Esophagus squamous epithelium (tissue), 5 donors: ENCODE measurements at regions not wholly inside any gene's neighbourhood (a gene's known extent, or its start where the extent isn't known, plus 50 kb on each side); places are given as distances from the start of the nearest gene placed in this dataset.
"Not testable (repeated sequence)": the region's sequence is repeated elsewhere in the genome, so short reads cannot be mapped to it uniquely, and the experiment has no call there.

ENCODE experiments used
- DNase-seq: peaks from one replicate; lab custom pipeline; 2025; lab: John Stamatoyannopoulos, UW
- H3K27ac ChIP-seq, 4 donors: fragments of 200-600 bp; sonication (generic); one replicate each; pipeline ENCODE4 v1.5.1; 2016 to 2019; ENCODE audit warnings: mild to moderate bottlenecking in 1 of 4
- H3K27me3 ChIP-seq, 4 donors: fragments of 200-600 bp; sonication (generic); 1 replicate in 3 of 4; 2 replicates in 1 of 4; pipeline versions ENCODE4 v1.5.1 to v1.6.0; 2017 to 2021; ENCODE audit warnings: antibody characterized with exemption in 1 of 4
- H3K36me3 ChIP-seq, 3 donors: fragments of 200-600 bp; sonication (generic); one replicate each; pipeline ENCODE4 v1.5.1; 2016 to 2019
- H3K4me1 ChIP-seq, 3 donors: fragments of 200-600 bp; sonication (generic); one replicate each; pipeline ENCODE4 v1.5.1; 2017 to 2019
- H3K4me3 ChIP-seq, 4 donors: fragments of 200-600 bp; sonication (generic); 1 replicate in 3 of 4; 2 replicates in 1 of 4; pipeline ENCODE4 v1.5.1; 2016 to 2019; ENCODE audit warnings: mild to moderate bottlenecking in 2 of 4, moderate library complexity in 1 of 4
- H3K9me3 ChIP-seq, 3 donors: fragments of 200-600 bp; sonication (generic); one replicate each; pipeline ENCODE4 v1.5.1; 2016 to 2019
- WGBS, 2 donors: methylation state at CpG; one replicate each; pipeline ENCODE4 v1.1.5; 2018; 5-methylcytosine and 5-hydroxymethylcytosine counted together
- intact Hi-C: fragments of 100-400 bp; cut with DNase I; formaldehyde crosslinking; loops from one replicate; pipeline ENCODE4 v1.15.0; 2022
- donor health status: DM: yes; HTN: yes; CAD: no.

GRCh38 chr16:33713710-33714538 is 254.5 kb downstream of the TP53TG3F start:
- H3K4me1 ChIP-seq, H3K27ac ChIP-seq, H3K36me3 ChIP-seq, intact Hi-C loops, H3K4me3 ChIP-seq, H3K9me3 ChIP-seq, H3K27me3 ChIP-seq, DNase-seq: not testable (repeated sequence)
- WGBS, 2 donors: 87 to 100% methylated on average over 1 to 3 of the region's 6 CpGs

DNA sequence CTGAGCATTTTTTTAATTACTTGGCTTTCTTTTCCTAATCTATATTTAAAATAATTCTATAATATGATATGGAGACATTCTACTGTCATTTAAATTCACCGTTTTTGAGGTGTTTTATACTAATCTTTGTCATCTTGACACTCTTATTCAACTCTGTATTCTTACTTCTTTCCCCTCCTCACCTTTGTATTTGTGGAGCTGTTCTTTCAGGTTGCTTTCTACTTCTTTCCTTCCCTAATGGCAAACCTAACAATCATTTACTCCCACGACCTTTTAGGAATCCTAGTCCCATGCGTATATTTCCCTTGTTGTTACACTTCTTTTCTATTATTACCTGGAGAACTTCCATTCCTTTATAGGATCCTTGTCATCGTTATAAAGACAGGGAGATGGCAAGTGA is 271.8 kb downstream of the TP53TG3F start:
- H3K9me3 ChIP-seq, H3K4me3 ChIP-seq, H3K4me1 ChIP-seq, DNase-seq, H3K27me3 ChIP-seq, H3K36me3 ChIP-seq, H3K27ac ChIP-seq, intact Hi-C loops: not testable (repeated sequence)
- WGBS, 2 donors: 20 to 27% methylated on average over 3 of the region's 4 CpGs

- H3K4me3 ChIP-seq, H3K36me3 ChIP-seq, H3K4me1 ChIP-seq, intact Hi-C loops, DNase-seq, H3K27ac ChIP-seq, H3K9me3 ChIP-seq, H3K27me3 ChIP-seq: not testable (repeated sequence)
- 46 to 53% methylated on average over 2 of the region's 2 CpGs for WGBS, 2 donors
Measured at GRCh38 chr16:33734650-33735049, 275.2 kb downstream of the TP53TG3F start.

- H3K27ac ChIP-seq, H3K27me3 ChIP-seq, H3K36me3 ChIP-seq, H3K4me3 ChIP-seq, H3K9me3 ChIP-seq, DNase-seq, H3K4me1 ChIP-seq, intact Hi-C loops: not testable (repeated sequence)
- WGBS, 2 donors: 59 to 71% methylated on average over 5 to 6 of the region's 35 CpGs
Measured at GRCh38 chr16:33766869-33767765, 307.7 kb downstream of the TP53TG3F start.

DNA sequence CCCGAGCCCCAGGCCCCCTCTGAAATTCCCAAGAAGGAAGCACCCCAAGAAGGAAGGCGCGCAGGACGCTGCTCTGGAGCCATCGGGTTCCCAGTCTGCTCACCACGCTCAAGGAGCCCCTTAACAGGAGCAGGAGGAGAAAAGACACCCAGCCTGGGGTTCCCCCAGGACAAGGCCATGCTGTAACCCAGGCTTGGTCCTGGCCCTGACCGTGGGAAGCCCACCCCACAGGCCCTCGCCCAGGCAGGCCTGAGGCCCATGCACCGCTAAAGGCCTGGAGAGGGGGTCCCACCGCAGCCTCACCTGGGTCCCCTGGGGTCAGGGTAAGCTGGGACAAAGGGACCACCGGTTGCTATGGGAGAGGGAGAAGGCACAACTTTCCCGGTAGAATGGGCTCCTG is 309.3 kb downstream of the TP53TG3F start:
- H3K27ac ChIP-seq, H3K9me3 ChIP-seq, H3K4me3 ChIP-seq, DNase-seq, H3K4me1 ChIP-seq, H3K27me3 ChIP-seq, intact Hi-C loops, H3K36me3 ChIP-seq: not testable (repeated sequence)
- 92% methylated on average over 6 of the region's 12 CpGs; no CpG with 5 or more reads in 1 of the 2 donors for WGBS, 2 donors

- H3K9me3 ChIP-seq, DNase-seq, H3K4me1 ChIP-seq, H3K36me3 ChIP-seq, H3K4me3 ChIP-seq, intact Hi-C loops, H3K27ac ChIP-seq, H3K27me3 ChIP-seq: not testable (repeated sequence)
- no CpG with 5 or more reads among the region's 25 CpGs for WGBS, 2 donors
Measured at GRCh38 chr16:33769180-33769846, 309.9 kb downstream of the TP53TG3F start.

DNA sequence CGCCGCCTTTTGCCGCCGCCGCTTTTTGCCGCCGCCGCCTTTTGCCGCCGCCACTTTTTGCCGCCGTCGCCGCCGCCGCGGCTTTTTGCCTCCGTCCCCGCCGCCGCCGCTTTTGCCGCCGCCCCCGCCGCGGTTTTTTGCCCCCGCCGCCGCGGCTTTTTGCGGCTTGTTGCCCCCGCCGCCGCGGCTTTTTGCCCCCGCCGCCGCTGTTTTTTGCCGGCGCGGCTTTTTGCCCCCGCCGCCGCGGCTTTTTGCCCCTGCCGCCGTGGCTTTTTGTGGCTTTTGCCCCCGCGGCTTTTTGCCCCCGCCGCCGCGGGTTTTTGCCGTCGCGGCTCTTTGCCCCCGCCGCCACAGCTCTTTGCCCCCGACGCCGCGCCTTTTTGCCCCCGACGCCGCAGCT is 311.1 kb downstream of the TP53TG3F start:
- intact Hi-C loops, DNase-seq, H3K36me3 ChIP-seq, H3K4me3 ChIP-seq, H3K4me1 ChIP-seq, H3K27ac ChIP-seq, H3K9me3 ChIP-seq, H3K27me3 ChIP-seq: not testable (repeated sequence)
- WGBS, 2 donors: 80 to 81% methylated on average over 14 to 32 of the region's 66 CpGs

DNA sequence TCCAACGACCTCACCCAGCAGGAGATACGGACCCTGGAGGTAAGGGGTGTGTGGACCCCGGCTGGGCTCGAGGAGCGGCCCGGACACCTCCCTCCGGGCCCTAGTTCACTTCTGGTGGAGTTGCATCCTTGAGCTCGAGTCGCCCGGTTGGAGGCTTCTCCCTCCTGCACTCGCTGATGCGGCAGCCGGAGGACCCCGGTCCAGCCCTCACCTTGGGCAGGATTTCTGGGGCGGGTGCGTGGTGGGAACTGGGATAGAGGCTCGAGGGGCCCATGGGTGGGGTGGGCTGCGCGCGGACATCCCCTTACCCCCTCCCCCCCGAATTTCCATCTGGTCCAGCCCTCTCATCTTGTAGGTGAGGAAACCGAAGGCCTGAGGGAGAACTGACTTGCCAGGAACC is 311.8 kb downstream of the TP53TG3F start:
- intact Hi-C loops, H3K4me1 ChIP-seq, H3K27ac ChIP-seq, DNase-seq, H3K36me3 ChIP-seq, H3K9me3 ChIP-seq, H3K4me3 ChIP-seq, H3K27me3 ChIP-seq: not testable (repeated sequence)
- WGBS, 2 donors: no CpG with 5 or more reads among the region's 22 CpGs

GRCh38 chr16:33773966-33774365 is 314.6 kb downstream of the TP53TG3F start:
- H3K4me1 ChIP-seq, intact Hi-C loops, DNase-seq, H3K4me3 ChIP-seq, H3K36me3 ChIP-seq, H3K27me3 ChIP-seq, H3K27ac ChIP-seq, H3K9me3 ChIP-seq: not testable (repeated sequence)
- 69 to 71% methylated on average over 1 to 2 of the region's 2 CpGs for WGBS, 2 donors

- H3K4me3 ChIP-seq, intact Hi-C loops, H3K4me1 ChIP-seq, H3K27me3 ChIP-seq, H3K36me3 ChIP-seq, DNase-seq, H3K9me3 ChIP-seq, H3K27ac ChIP-seq: not testable (repeated sequence)
- 73 to 91% methylated on average over 1 of the region's 1 CpG for WGBS, 2 donors
Measured at GRCh38 chr16:33774724-33775123, 315.3 kb downstream of the TP53TG3F start.

DNA sequence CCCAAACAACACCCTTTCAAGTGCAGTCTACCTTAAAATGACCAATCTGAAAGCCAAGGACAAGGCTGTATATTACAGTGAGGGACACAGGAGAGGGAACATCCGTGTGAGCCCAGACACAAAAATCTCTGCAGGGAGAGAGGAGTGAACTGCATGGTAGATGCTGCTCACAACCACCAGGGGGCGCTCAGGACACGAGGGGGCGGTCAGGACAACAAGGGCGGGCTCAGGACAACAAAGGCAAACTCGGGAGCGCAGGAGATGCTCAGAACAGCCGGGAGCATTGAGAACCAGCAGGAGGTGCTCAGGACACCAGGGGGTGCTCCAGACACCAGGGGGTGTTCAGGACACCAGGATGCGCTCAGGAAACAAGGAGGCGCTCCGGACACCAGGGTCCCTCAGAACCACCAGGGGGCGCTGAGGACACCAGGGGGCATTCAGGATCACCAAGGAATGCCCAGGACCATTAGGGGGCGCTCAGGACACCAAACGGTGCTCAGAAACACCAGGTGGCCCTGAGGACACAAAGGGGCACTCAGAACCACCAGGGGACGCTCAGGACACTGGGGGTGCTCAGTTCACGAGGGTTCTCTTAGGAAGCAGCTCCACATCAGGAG is 357.0 kb downstream of the TP53TG3F start:
- H3K27ac ChIP-seq, H3K4me1 ChIP-seq, intact Hi-C loops, H3K36me3 ChIP-seq, DNase-seq, H3K9me3 ChIP-seq, H3K4me3 ChIP-seq, H3K27me3 ChIP-seq: not testable (repeated sequence)
- WGBS, 2 donors: no CpG with 5 or more reads among the region's 16 CpGs

- DNase-seq, H3K4me1 ChIP-seq, intact Hi-C loops, H3K27me3 ChIP-seq, H3K36me3 ChIP-seq, H3K4me3 ChIP-seq, H3K9me3 ChIP-seq, H3K27ac ChIP-seq: not testable (repeated sequence)
- WGBS, 2 donors: no CpG with 5 or more reads among the region's 25 CpGs
Measured at GRCh38 chr16:33824736-33825135, 365.3 kb downstream of the TP53TG3F start.
